Activated CD8-positive, alpha-beta T cell treated with anti-CD3 and anti-CD28 coated beads for 36 hours (primary cell): ENCODE measurements at regions not wholly inside any gene's neighbourhood (a gene's known extent, or its start where the extent isn't known, plus 50 kb on each side); places are given as distances from the start of the nearest gene placed in this dataset.

Source experiments
- ATAC-seq: fragments of 200-7000 bp; cut with Tn5 transposase; one replicate; pipeline ENCODE4 v1.10.0; 2021; ENCODE audit warnings: mild to moderate bottlenecking, moderate library complexity
- CTCF ChIA-PET: fragments of 350-600 bp; sonication (Branson Sonifier 250); formaldehyde crosslinking; loops from one replicate; lab custom pipeline; 2021; ENCODE audit warnings: antibody characterized with exemption; lab: Charles Lee
- POLR2A ChIA-PET: fragments of 350-600 bp; sonication (Branson Sonifier 250); formaldehyde crosslinking; loops from one replicate; lab custom pipeline; 2021; ENCODE audit warnings: antibody characterized with exemption; lab: Charles Lee
- DNase-seq: peaks from one replicate; pipeline ENCODE4 v3.0.0-alpha.2; 2020
- H3K27ac Mint-ChIP-seq: one replicate; pipeline ENCODE4 v1.8.0; 2021; ENCODE audit warnings: mild to moderate bottlenecking, mixed read lengths
- H3K27me3 Mint-ChIP-seq: one replicate; pipeline ENCODE4 v1.8.0; 2021; ENCODE audit warnings: mixed read lengths
- H3K36me3 Mint-ChIP-seq: one replicate; pipeline ENCODE4 v1.8.0; 2021; ENCODE audit warnings: low read depth, mixed read lengths
- H3K4me1 Mint-ChIP-seq: one replicate; pipeline ENCODE4 v1.8.0; 2021; ENCODE audit warnings: low read depth, mixed read lengths
- H3K4me3 Mint-ChIP-seq: one replicate; pipeline ENCODE4 v1.8.0; 2021; ENCODE audit warnings: mild to moderate bottlenecking, moderate library complexity, mixed read lengths
- H3K9me3 Mint-ChIP-seq: one replicate; pipeline ENCODE4 v1.8.0; 2021; ENCODE audit warnings: mixed read lengths
- CTCF ChIP-seq: fragments of 200-600 bp; IDR thresholded peaks from one replicate; pipeline ENCODE4 v1.8.0; 2022; ENCODE audit warnings: antibody characterized with exemption, mild to moderate bottlenecking
- intact Hi-C: fragments of 100-400 bp; cut with micrococcal nuclease; formaldehyde crosslinking; loops from one replicate; pipeline ENCODE4 v1.10.0; 2022

- no peak overlapping the region for H3K27ac Mint-ChIP-seq
- H3K27me3 Mint-ChIP-seq, result peaks cover 16% of the 10 kb centered on the region
- no peaks in the 10 kb centered on the region for H3K36me3 Mint-ChIP-seq
- ChIA-PET POLR2A (no interaction called here), CTCF (no interaction called here)
- TF ChIP-seq CTCF, result no peak
- H3K4me3 Mint-ChIP-seq, result no peak overlapping the region
- no peak for DNase-seq
- ATAC-seq, result no peak
- intact Hi-C loops, result no loop called here
- no peaks in the 10 kb centered on the region for H3K4me1 Mint-ChIP-seq
- no peaks in the 10 kb centered on the region for H3K9me3 Mint-ChIP-seq
These were observed 76.0 kb upstream of the SIMC1 start for GRCh38 chr5:176162198-176162597.

- ChIA-PET CTCF (no interaction called here), POLR2A (no interaction called here)
- intact Hi-C loops, result no loop called here
- no peak overlapping the region for H3K27ac Mint-ChIP-seq
- H3K36me3 Mint-ChIP-seq, result no peaks in the 10 kb centered on the region
- ATAC-seq, result no peak
- no peaks in the 10 kb centered on the region for H3K9me3 Mint-ChIP-seq
- H3K4me3 Mint-ChIP-seq, result no peak overlapping the region
- DNase-seq, result no peak
- no peak for TF ChIP-seq CTCF
- peaks cover 18% of the 10 kb centered on the region for H3K27me3 Mint-ChIP-seq
- H3K4me1 Mint-ChIP-seq, result no peaks in the 10 kb centered on the region
These were observed 75.3 kb upstream of the SIMC1 start for GRCh38 chr5:176162888-176163287.

GRCh38 chr5:176166427-176166826, 71.8 kb upstream of the SIMC1 start:
- ChIA-PET POLR2A (no interaction called here), CTCF (no interaction called here)
- peaks cover 15% of the 10 kb centered on the region for H3K27me3 Mint-ChIP-seq
- intact Hi-C loops, result no loop called here
- H3K9me3 Mint-ChIP-seq, result no peaks in the 10 kb centered on the region
- H3K4me1 Mint-ChIP-seq, result no peaks in the 10 kb centered on the region
- H3K4me3 Mint-ChIP-seq, result no peak overlapping the region
- no peak for TF ChIP-seq CTCF
- no peak overlapping the region for H3K27ac Mint-ChIP-seq
- no peak for ATAC-seq
- no peak for DNase-seq
- no peaks in the 10 kb centered on the region for H3K36me3 Mint-ChIP-seq

GRCh38 chr5:176167800-176168199, 70.4 kb upstream of the SIMC1 start:
- H3K27ac Mint-ChIP-seq, result no peak overlapping the region
- intact Hi-C loops, result no loop called here

GRCh38 chr5:176169393-176170063, 68.7 kb upstream of the SIMC1 start:
- H3K27ac Mint-ChIP-seq, result no peak overlapping the region
- TF ChIP-seq CTCF, result no peak
- H3K27me3 Mint-ChIP-seq, result peaks cover 13% of the 10 kb centered on the region
- ChIA-PET CTCF (no interaction called here), POLR2A (no interaction called here)
- H3K4me3 Mint-ChIP-seq, result no peak overlapping the region
- DNase-seq (no peak), ATAC-seq (no peak)
- H3K36me3 Mint-ChIP-seq, result no peaks in the 10 kb centered on the region
- H3K4me1 Mint-ChIP-seq, result no peaks in the 10 kb centered on the region
- H3K9me3 Mint-ChIP-seq, result no peaks in the 10 kb centered on the region
- intact Hi-C loops, result no loop called here

More at GRCh38 chr5:176167800-176168199, 70.4 kb upstream of the SIMC1 start:
- ATAC-seq (no peak), DNase-seq (no peak)
- TF ChIP-seq CTCF, result no peak
- Mint-ChIP-seq H3K9me3 (no peaks in the 10 kb centered on the region), H3K27me3 (peaks cover 13% of the 10 kb centered on the region), H3K36me3 (no peaks in the 10 kb centered on the region), H3K4me3 (no peak overlapping the region), H3K4me1 (no peaks in the 10 kb centered on the region)
- ChIA-PET POLR2A (no interaction called here), CTCF (no interaction called here)
